HG02938 (cell line): ENCODE measurements at regions not wholly inside any gene's neighbourhood (a gene's known extent, or its start where the extent isn't known, plus 50 kb on each side); places are given as distances from the start of the nearest gene placed in this dataset.
"Not testable (repeated sequence)": the region's sequence is repeated elsewhere in the genome, so short reads cannot be mapped to it uniquely, and the experiment has no call there.

Experiments
- ATAC-seq: cut with Tn5 transposase; IDR thresholded peaks from one replicate; pipeline ENCODE4 v1.9.1; 2021; ENCODE audit warnings: mild to moderate bottlenecking, moderate library complexity; ENCODE audit not compliant: unreplicated experiment

GRCh38 chr22:47329727-47330650 is 567.5 kb downstream of the TBC1D22A start:
- no peak for ATAC-seq

GRCh38 chr22:47328550-47329243 is 566.2 kb downstream of the TBC1D22A start:
- no peak for ATAC-seq

GRCh38 chr22:47327241-47327640 is 564.8 kb downstream of the TBC1D22A start:
- no peak for ATAC-seq

GRCh38 chr22:47325249-47325648 is 562.8 kb downstream of the TBC1D22A start:
- ATAC-seq: no peak

- ATAC-seq: no peak
Observed at GRCh38 chr22:47324435-47324990, 562.1 kb downstream of the TBC1D22A start.

GRCh38 chr22:47323518-47323917 is 561.1 kb downstream of the TBC1D22A start:
- no peak for ATAC-seq

GRCh38 chr22:47322854-47323253 is 560.4 kb downstream of the TBC1D22A start:
- no peak for ATAC-seq

- ATAC-seq: no peak
Observed at GRCh38 chr22:47320560-47320959, 558.1 kb downstream of the TBC1D22A start.

GRCh38 chr22:47318041-47318737 is 555.7 kb downstream of the TBC1D22A start:
- no peak for ATAC-seq

GRCh38 chr22:47315862-47316419 is 553.5 kb downstream of the TBC1D22A start:
- ATAC-seq: no peak

- ATAC-seq: no peak
Observed at GRCh38 chr22:47310601-47311000, 548.2 kb downstream of the TBC1D22A start.

GRCh38 chr22:47309946-47310345 is 547.5 kb downstream of the TBC1D22A start:
- no peak for ATAC-seq

GRCh38 chr22:47309476-47309875 is 547.0 kb downstream of the TBC1D22A start:
- ATAC-seq: no peak

GRCh38 chr22:47308886-47309285 is 546.4 kb downstream of the TBC1D22A start:
- ATAC-seq: no peak

GRCh38 chr22:47307822-47308221 is 545.4 kb downstream of the TBC1D22A start:
- ATAC-seq: no peak

- ATAC-seq: no peak
Observed at GRCh38 chr22:47307326-47307725, 544.9 kb downstream of the TBC1D22A start.

- no peak for ATAC-seq
Observed at GRCh38 chr22:47304854-47305253, 542.4 kb downstream of the TBC1D22A start.

- no peak for ATAC-seq
Observed at GRCh38 chr22:47304191-47304831, 541.9 kb downstream of the TBC1D22A start.

GRCh38 chr22:47303161-47303890 is 540.9 kb downstream of the TBC1D22A start:
- ATAC-seq: no peak

GRCh38 chr22:47302587-47302986 is 540.1 kb downstream of the TBC1D22A start:
- not testable (repeated sequence) for ATAC-seq
